ACC112 (cell line): ENCODE measurements at regions not wholly inside any gene's neighbourhood (a gene's known extent, or its start where the extent isn't known, plus 50 kb on each side); places are given as distances from the start of the nearest gene placed in this dataset.
"Not testable (repeated sequence)": the region's sequence is repeated elsewhere in the genome, so short reads cannot be mapped to it uniquely, and the experiment has no call there.

ENCODE experiments used
- H2AFZ ChIP-seq: fragments of 200-600 bp; sonication (generic); one replicate; pipeline ENCODE4 v1.6.0; 2017; ENCODE audit warnings: antibody characterized with exemption, low read length; ENCODE audit not compliant: unreplicated experiment
- H3K27ac ChIP-seq: fragments of 200-600 bp; sonication (generic); 2 replicates; pipeline ENCODE4 v1.5.1; 2014; ENCODE audit warnings: low read depth, mild to moderate bottlenecking, antibody characterized with exemption, low read length, moderate library complexity
- H3K27me3 ChIP-seq: fragments of 200-600 bp; sonication (generic); 2 replicates; pipeline ENCODE4 v1.6.1; 2014; ENCODE audit warnings: mild to moderate bottlenecking, antibody characterized with exemption, low read length, moderate library complexity, mixed read lengths; ENCODE audit not compliant: insufficient read depth
- H3K36me3 ChIP-seq: fragments of 200-600 bp; sonication (generic); 2 replicates; pipeline ENCODE4 v1.6.1; 2016; ENCODE audit warnings: mild to moderate bottlenecking, antibody characterized with exemption, low read length, moderate library complexity, mixed read lengths; ENCODE audit not compliant: insufficient read depth
- H3K4me1 ChIP-seq: fragments of 200-600 bp; sonication (generic); one replicate; pipeline ENCODE4 v1.6.1; 2016; ENCODE audit warnings: low read length, mixed read lengths; ENCODE audit not compliant: insufficient read depth, unreplicated experiment, control insufficient read depth
- H3K4me3 ChIP-seq: fragments of 200-600 bp; sonication (generic); 2 replicates; pipeline ENCODE4 v1.5.1; 2014; ENCODE audit warnings: mild to moderate bottlenecking, low read depth, low read length
- H3K79me2 ChIP-seq: fragments of 200-600 bp; sonication (generic); one replicate; pipeline ENCODE4 v1.6.0; 2016; ENCODE audit warnings: low read length; ENCODE audit not compliant: control insufficient read depth, unreplicated experiment, insufficient read depth

DNA sequence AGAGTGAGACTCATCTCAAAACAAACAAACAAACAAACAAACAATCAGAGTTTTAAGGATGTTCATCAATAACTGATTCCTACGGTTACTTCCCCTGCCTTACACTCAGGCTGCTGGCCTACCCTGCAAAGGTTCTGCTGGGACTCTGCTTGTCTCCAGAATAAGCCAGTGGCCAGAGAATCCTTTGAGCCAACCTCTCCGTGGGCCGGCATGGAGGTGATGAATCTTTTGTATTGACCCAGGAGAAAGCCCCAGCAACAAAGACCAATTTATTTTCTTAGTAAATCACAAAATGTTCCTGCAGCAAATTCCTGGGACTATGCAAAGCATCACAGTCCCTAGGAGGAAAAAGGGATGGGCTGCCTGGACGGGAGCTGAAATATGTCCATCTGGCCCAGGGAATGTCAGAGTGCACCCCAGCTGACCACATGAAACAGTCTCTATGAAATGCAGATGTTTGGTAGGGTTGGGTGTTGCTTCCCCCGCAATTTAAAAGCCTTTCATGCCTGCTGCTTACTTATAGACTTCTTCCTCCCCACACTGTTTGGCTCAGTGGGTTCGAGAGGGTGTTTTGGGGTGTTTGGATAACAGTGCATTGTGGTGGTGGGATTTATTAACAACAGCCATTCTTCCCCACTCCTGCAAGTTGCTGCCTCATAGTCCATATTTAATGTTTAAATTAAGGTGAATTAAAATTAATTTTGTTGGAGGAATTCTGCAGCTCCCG, 185.9 kb upstream of the IRF2BP2 start:
- H3K36me3 ChIP-seq, H3K27ac ChIP-seq: not testable (repeated sequence)

DNA sequence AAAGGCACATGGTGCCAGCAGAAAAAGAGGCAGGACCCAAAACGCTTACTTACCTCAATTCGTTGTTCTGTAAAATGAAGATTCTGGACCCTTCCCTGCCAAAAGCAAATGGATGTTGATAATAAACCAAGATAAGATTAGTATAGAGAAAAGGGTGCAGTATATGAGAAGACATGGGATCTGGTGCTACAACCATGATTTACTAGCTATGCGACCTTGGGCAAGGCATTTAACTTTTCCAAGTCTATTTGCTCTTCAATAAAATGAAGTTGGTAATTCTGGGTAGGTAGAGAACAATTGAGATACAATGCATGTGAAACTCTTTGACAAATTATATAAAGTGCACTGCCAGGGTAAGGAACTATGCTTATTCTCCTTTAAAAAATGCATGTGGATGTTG, 185.0 kb upstream of the IRF2BP2 start:
- H3K27ac ChIP-seq, H3K4me1 ChIP-seq, H3K79me2 ChIP-seq, H2AFZ ChIP-seq, H3K27me3 ChIP-seq, H3K36me3 ChIP-seq, H3K4me3 ChIP-seq: not testable (repeated sequence)

More for the DNA sequence above, 185.9 kb upstream of the IRF2BP2 start:
- not testable (repeated sequence) for H3K4me3 ChIP-seq, H3K79me2 ChIP-seq, H2AFZ ChIP-seq, H3K4me1 ChIP-seq, H3K27me3 ChIP-seq

DNA sequence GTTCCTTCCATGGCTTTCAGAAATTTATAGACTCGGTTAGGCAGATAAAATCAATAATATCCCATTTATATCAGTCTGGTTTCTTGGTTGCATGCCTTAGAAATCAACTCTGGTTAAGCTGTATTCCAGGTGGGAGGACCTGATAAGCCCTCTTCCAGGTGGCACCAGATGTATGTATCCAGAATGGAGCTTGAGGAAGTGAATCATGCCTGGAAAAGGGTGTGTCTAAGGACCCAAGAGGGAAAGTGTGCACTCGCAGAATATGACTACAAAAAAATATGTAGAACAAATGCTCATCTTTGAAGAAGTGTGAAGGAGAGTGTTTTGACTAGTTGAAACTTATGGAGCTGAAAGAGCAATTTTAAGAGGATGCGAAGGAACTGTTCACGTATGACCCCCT, 184.5 kb upstream of the IRF2BP2 start:
- not testable (repeated sequence) for H3K36me3 ChIP-seq, H2AFZ ChIP-seq, H3K27ac ChIP-seq, H3K4me1 ChIP-seq, H3K27me3 ChIP-seq, H3K79me2 ChIP-seq, H3K4me3 ChIP-seq

DNA sequence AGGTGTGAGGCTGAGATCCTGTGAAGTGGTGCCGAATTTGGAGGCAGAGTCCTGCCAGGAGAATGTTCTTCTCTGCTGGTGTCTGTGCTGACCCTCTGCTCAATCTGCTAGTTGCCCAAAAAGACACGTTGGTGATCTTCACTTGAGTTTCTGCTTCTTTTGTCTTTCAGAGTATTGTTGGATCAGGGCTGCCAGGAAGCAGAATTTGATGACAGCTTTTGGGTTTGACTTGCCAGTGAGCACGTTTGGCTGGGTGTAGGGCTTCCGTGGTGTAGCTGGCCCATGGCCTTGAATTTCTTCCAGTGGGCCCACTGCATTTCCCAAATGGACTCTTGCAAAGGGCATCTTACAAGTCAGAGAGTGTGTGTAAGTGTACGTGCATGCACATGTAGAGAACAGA, 183.9 kb upstream of the IRF2BP2 start:
- H3K79me2 ChIP-seq, H3K27ac ChIP-seq, H3K27me3 ChIP-seq: not testable (repeated sequence)

DNA sequence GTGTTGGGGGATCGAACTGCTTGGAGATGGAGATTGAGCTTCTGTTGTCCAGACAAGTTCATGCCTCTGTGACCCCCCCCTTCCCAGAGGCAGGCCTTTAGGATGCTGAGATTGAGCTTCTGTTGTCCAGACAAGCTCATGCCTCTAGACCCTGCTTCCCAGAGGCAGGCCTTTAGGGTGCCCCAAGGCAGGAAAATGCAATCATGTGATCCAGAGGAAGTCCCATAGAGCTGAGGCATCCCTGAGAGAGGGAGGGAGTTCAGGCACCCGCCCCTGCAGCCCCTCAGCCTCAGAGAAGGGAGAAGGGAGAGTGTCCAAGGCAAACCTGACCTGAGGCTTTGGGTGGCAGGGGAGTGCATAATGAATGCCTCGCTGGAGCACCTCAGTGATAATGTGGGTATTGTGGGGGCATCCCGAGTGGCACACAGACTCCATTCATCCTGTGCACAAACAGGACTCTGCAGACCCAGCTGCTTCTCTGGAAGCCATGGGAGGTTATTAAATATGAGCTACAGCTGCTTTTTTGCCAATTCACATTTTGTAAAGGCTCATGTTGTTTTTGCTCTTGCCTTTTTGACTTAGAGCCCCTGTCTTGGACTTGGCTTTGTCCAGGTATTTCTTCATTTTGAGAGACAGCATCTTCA, 182.4 kb upstream of the IRF2BP2 start:
- H3K4me1 ChIP-seq, H3K27ac ChIP-seq, H3K4me3 ChIP-seq, H2AFZ ChIP-seq, H3K36me3 ChIP-seq, H3K79me2 ChIP-seq, H3K27me3 ChIP-seq: not testable (repeated sequence)

More for the DNA sequence above, 183.9 kb upstream of the IRF2BP2 start:
- not testable (repeated sequence) for H2AFZ ChIP-seq, H3K4me3 ChIP-seq, H3K4me1 ChIP-seq, H3K36me3 ChIP-seq

DNA sequence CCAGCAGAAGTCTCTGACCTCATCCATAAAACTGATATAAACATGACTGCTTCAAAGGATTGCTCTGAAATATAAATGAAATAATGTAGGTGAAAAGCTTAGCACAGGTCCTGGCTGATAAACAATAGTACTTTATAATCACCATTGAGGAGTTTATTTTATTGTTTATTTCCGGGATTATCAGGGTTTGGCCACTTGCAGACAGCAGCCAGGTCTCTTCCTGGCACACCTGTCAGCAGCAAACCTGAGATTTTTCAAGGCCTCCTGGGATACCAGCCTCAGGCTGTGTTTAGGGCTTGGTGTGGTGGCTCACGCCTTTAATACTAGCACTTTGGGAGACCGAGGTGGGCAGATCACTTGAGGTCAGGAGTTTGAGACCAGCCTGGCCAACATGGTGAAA, 181.6 kb upstream of the IRF2BP2 start:
- H3K36me3 ChIP-seq, H3K4me3 ChIP-seq, H2AFZ ChIP-seq, H3K4me1 ChIP-seq, H3K27me3 ChIP-seq, H3K27ac ChIP-seq, H3K79me2 ChIP-seq: not testable (repeated sequence)

DNA sequence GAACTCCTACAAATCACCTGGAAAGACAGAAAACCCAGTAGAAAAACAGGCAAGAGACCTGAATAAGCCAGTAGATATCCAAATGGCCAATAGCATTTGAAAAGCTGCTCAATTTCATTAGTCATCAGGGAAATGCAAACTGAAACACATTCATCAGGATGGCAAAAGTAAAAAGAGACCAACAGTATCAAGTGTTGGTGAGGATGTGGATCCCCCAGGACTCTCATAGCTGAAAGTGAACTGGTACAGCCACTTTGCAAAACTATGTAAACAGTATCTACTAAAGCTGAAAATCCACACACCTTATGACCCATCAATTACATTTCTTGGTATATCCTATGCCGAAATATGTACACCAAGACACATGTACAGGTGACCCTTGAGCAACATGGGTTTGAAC, 180.4 kb upstream of the IRF2BP2 start:
- not testable (repeated sequence) for H3K27me3 ChIP-seq, H3K4me3 ChIP-seq, H3K36me3 ChIP-seq, H3K27ac ChIP-seq, H3K79me2 ChIP-seq, H2AFZ ChIP-seq, H3K4me1 ChIP-seq

DNA sequence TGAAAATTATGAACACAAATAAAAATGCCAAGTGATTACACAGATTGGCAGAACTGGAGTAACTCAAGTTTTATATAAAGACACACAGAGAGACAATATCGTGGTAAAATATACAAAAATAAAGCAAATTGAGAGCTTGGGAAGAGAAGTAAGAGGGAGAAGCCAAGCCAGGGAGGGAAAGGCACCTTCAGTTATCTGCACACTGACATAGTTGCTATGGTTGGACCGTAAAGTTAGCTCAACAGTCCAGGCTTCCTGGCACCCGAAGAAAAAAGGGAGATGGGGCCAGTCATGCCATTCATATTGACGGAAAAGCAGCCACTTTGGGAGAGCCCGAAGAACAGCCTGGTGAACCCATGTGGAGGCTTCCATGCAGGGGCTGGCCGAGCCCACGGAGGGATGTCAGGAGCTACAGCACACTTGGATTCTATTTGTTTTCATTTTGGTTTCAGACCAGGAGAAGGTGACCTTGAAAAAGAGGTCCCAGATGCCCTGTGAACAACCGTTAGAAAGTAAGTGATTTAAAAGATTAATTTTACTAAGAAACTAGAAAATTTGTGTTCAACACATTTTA, 177.1 kb upstream of the IRF2BP2 start:
- H2AFZ ChIP-seq, H3K4me3 ChIP-seq, H3K27ac ChIP-seq, H3K4me1 ChIP-seq, H3K79me2 ChIP-seq, H3K36me3 ChIP-seq: not testable (repeated sequence)
- peaks cover 12% of the 10 kb centered on the region for H3K27me3 ChIP-seq

DNA sequence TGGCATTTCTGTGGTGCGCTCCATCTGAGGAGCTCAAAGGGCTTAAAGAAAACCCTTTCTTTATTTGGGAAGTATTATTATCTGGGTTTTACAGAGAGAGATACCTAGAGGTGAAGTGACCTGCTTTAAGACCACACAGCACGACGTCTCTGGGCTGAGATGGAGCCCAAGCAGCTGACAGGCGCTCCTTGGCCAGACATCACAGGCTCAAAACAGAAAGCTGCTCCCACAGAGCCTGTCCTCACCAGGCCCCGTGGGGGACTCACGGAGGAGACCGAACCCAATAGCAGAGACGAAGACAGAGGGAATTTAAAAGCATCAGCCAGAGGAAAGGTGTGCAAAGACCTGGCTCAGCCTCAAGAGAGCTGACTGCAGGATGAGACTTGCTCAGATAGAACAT, 175.9 kb upstream of the IRF2BP2 start:
- not testable (repeated sequence) for H3K36me3 ChIP-seq, H3K79me2 ChIP-seq, H3K27ac ChIP-seq, H3K4me1 ChIP-seq, H3K4me3 ChIP-seq, H2AFZ ChIP-seq
- H3K27me3 ChIP-seq, result peaks cover 24% of the 10 kb centered on the region

DNA sequence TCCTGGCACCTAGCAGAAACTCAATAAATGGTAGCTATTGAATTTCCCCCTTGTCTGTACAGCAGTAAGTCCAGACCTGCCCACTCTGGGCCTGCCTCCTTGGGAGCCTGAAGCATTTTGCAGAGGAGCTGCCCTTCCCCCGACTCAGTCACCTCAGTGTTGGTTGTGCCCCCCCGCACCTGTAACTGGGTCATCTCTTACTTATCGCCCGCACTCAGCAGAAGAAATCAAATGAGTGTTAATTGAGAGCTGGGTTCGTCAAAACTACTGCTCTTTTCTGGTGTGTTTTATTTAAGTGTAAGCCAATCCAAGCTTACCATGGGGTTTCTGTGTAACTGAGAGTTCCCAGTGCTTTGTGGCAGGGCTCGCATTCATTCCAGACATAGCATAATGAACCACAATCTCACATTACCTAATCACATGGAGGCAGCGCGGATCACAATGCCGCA, 175.5 kb upstream of the IRF2BP2 start:
- peaks cover 28% of the 10 kb centered on the region for H3K27me3 ChIP-seq
- not testable (repeated sequence) for H3K36me3 ChIP-seq, H3K4me1 ChIP-seq, H3K79me2 ChIP-seq, H3K4me3 ChIP-seq, H3K27ac ChIP-seq, H2AFZ ChIP-seq

DNA sequence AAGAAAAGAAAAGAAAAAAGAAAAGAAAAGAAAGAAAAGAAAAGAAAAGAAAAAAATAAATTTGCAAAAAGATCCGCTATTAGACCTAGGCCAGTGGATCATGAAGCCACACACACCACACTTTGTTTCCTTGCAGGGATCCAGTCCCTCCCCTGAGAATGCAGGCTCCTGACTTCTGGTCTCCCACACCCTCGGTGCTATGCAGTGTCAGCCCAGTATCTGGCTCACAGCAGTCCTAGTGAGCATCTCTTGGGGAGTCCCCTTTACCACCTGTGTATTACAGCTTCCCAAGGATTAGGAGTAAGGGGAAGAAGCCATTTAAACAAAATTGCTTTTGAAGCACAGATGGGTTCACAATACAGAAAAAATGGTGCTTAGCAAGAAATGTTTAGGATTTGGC, 174.1 kb upstream of the IRF2BP2 start:
- not testable (repeated sequence) for H2AFZ ChIP-seq, H3K4me3 ChIP-seq, H3K4me1 ChIP-seq, H3K36me3 ChIP-seq, H3K79me2 ChIP-seq, H3K27ac ChIP-seq
- H3K27me3 ChIP-seq, result peaks cover 40% of the 10 kb centered on the region
